Activated CD8-positive, alpha-beta T cell treated with anti-CD3 and anti-CD28 coated beads for 36 hours (primary cell): ENCODE measurements at regions not wholly inside any gene's neighbourhood (a gene's known extent, or its start where the extent isn't known, plus 50 kb on each side); places are given as distances from the start of the nearest gene placed in this dataset.

Source experiments
- ATAC-seq: fragments of 200-7000 bp; cut with Tn5 transposase; one replicate; pipeline ENCODE4 v1.10.0; 2021; ENCODE audit warnings: mild to moderate bottlenecking, moderate library complexity
- CTCF ChIA-PET: fragments of 350-600 bp; sonication (Branson Sonifier 250); formaldehyde crosslinking; loops from one replicate; lab custom pipeline; 2021; ENCODE audit warnings: antibody characterized with exemption; lab: Charles Lee
- POLR2A ChIA-PET: fragments of 350-600 bp; sonication (Branson Sonifier 250); formaldehyde crosslinking; loops from one replicate; lab custom pipeline; 2021; ENCODE audit warnings: antibody characterized with exemption; lab: Charles Lee
- DNase-seq: peaks from one replicate; pipeline ENCODE4 v3.0.0-alpha.2; 2020
- H3K27ac Mint-ChIP-seq: one replicate; pipeline ENCODE4 v1.8.0; 2021; ENCODE audit warnings: mild to moderate bottlenecking, mixed read lengths
- H3K27me3 Mint-ChIP-seq: one replicate; pipeline ENCODE4 v1.8.0; 2021; ENCODE audit warnings: mixed read lengths
- H3K36me3 Mint-ChIP-seq: one replicate; pipeline ENCODE4 v1.8.0; 2021; ENCODE audit warnings: low read depth, mixed read lengths
- H3K4me1 Mint-ChIP-seq: one replicate; pipeline ENCODE4 v1.8.0; 2021; ENCODE audit warnings: low read depth, mixed read lengths
- H3K4me3 Mint-ChIP-seq: one replicate; pipeline ENCODE4 v1.8.0; 2021; ENCODE audit warnings: mild to moderate bottlenecking, moderate library complexity, mixed read lengths
- H3K9me3 Mint-ChIP-seq: one replicate; pipeline ENCODE4 v1.8.0; 2021; ENCODE audit warnings: mixed read lengths
- intact Hi-C: fragments of 100-400 bp; cut with micrococcal nuclease; formaldehyde crosslinking; loops from one replicate; pipeline ENCODE4 v1.10.0; 2022
- TF ChIP-seq, protein P1 (sequence below): fragments of 200-600 bp; IDR thresholded peaks from one replicate; pipeline ENCODE4 v1.8.0; 2022; ENCODE audit warnings: antibody characterized with exemption, mild to moderate bottlenecking

DNA sequence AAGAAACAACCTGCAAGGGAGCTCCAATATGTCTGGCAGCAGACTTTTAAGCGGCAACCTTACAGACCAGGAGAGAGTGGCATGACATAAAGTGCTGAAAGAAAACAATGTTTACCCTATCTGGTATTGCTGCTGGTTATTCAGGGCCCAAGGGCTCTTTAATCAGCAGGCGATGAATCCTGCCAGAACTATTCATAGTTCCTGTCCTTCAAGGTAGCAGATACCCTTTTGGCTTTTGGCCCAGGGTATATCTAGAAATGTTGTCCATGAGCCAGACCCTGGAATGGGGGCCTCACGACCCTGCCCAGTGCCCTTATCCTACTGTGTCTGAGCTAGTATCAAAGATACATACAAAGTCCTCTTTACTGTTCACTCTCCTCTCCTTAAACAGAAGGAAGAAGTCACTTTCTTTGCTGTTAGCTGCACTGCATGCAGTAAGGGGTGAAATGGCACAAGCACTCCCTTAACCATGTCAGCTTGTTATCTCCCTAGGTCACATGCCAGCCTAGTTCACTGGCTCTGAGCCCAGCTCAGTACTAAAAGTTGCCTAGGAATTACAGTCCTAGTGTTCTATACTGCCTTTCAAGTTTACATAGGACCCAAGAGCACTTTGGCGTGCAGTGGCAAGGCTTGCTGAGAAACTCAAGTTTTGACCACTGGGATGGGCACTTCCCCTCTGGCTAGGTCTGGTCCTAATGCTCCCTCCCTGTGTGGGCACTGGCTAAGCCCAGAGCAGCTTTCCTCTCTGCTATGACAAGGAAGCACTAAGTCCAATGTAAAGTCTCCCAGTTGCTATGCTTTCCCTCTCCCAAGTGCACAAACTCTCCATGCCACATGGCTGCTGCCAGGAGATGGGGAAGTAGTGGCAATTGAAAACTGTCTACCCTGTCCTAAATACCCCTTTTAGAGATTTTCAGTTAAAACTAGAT is 122.0 kb downstream of the HTR1B start:
- intact Hi-C loops, result no loop called here
- ChIA-PET POLR2A (interaction anchor here (0.5 kb wide), 1 partner anchor 501 kb away, joined by 3 read pairs; no protein-coding TSS in a partner anchor), CTCF (no interaction called here)
- Mint-ChIP-seq H3K4me1 (no peaks in the 10 kb centered on the region), H3K9me3 (peaks cover 6% of the 10 kb centered on the region), H3K36me3 (no peaks in the 10 kb centered on the region), H3K4me3 (no peak overlapping the region), H3K27ac (no peak overlapping the region), H3K27me3 (no peaks in the 10 kb centered on the region)
- ATAC-seq (no peak), DNase-seq (no peak)
- TF ChIP-seq, protein P1, sequence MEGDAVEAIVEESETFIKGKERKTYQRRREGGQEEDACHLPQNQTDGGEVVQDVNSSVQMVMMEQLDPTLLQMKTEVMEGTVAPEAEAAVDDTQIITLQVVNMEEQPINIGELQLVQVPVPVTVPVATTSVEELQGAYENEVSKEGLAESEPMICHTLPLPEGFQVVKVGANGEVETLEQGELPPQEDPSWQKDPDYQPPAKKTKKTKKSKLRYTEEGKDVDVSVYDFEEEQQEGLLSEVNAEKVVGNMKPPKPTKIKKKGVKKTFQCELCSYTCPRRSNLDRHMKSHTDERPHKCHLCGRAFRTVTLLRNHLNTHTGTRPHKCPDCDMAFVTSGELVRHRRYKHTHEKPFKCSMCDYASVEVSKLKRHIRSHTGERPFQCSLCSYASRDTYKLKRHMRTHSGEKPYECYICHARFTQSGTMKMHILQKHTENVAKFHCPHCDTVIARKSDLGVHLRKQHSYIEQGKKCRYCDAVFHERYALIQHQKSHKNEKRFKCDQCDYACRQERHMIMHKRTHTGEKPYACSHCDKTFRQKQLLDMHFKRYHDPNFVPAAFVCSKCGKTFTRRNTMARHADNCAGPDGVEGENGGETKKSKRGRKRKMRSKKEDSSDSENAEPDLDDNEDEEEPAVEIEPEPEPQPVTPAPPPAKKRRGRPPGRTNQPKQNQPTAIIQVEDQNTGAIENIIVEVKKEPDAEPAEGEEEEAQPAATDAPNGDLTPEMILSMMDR, result no peak

DNA sequence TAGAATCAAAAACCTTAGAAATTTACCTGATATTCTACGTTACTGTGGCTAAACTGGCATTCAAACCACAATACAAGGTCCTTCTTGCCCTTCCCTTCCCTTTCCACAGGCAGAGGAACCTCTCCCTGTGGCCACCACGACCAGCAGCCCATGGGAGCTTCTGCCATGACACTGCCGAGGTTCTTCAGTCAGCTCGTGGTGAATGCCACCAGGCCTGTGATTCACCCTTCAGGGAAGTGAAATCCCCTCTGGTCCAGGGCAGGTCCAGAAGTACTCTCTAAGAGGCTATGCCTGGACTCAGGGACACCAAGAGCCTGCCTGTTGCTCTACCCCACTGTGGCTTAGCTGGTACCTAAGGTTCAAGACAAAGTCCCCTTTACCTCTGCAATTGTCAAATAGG is 123.0 kb downstream of the HTR1B start:
- CTCF ChIA-PET, result no interaction called here
- TF ChIP-seq, protein P1, result no peak

DNA sequence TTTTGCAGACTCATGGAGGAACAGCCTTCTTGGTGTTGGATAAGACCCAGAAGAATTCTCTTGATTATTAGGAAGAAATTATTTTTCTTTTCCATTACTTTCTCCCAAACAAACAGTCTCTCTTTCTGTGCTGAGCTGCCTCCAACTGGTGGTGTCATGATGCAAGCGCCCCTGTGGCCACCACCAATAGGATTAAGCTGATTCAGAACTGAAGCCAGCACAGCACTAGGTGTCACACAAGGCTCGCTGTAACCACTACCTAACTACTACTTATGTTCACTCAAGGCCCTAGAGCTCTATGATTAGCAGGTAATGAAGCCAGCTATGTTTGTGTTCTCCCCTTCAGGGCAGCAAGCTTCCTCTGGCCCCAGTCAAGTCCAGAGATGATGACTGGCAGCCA is 123.4 kb downstream of the HTR1B start:
- ChIA-PET POLR2A (no interaction called here), CTCF (no interaction called here)
- ATAC-seq, result no peak
- Mint-ChIP-seq H3K27ac (no peak overlapping the region), H3K4me3 (no peak overlapping the region), H3K9me3 (peaks cover 9% of the 10 kb centered on the region), H3K4me1 (no peaks in the 10 kb centered on the region), H3K36me3 (no peaks in the 10 kb centered on the region), H3K27me3 (no peaks in the 10 kb centered on the region)
- no peak for DNase-seq
- TF ChIP-seq, protein P1, result no peak
- intact Hi-C loops, result no loop called here

More for the DNA sequence above, 123.0 kb downstream of the HTR1B start:
- DNase-seq (no peak), ATAC-seq (no peak)
- H3K27me3 Mint-ChIP-seq, result no peaks in the 10 kb centered on the region
- peaks cover 9% of the 10 kb centered on the region for H3K9me3 Mint-ChIP-seq
- no peaks in the 10 kb centered on the region for H3K36me3 Mint-ChIP-seq
- intact Hi-C loops, result no loop called here
- no peak overlapping the region for H3K4me3 Mint-ChIP-seq
- H3K4me1 Mint-ChIP-seq, result no peaks in the 10 kb centered on the region
- no peak overlapping the region for H3K27ac Mint-ChIP-seq
- POLR2A ChIA-PET, result no interaction called here

DNA sequence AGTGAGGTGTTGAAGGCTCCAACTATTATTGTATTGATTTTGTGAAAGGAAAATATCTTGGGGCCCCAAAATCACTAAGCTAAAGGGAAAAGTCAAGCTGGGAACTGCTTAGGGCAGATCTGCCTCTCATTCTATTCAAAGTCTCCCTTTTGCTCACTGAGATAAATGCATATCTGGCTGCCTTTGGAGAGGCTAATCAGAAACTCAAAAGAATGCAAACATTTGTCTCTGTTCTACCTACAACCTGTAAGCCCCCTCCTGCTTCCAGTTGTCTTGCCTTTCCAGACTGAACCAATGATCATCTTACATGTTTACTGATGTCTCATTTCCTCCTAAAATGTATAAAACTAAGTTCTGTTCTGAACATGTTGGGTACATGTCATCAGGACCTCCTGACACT is 125.9 kb downstream of the HTR1B start:
- Mint-ChIP-seq H3K27ac (no peak overlapping the region), H3K27me3 (no peaks in the 10 kb centered on the region), H3K9me3 (peaks cover 10% of the 10 kb centered on the region), H3K36me3 (no peaks in the 10 kb centered on the region), H3K4me3 (no peak overlapping the region), H3K4me1 (no peaks in the 10 kb centered on the region)
- no peak for DNase-seq
- ATAC-seq, result no peak
- intact Hi-C loops, result no loop called here
- ChIA-PET POLR2A (no interaction called here), CTCF (no interaction called here)
- TF ChIP-seq, protein P1, result no peak

DNA sequence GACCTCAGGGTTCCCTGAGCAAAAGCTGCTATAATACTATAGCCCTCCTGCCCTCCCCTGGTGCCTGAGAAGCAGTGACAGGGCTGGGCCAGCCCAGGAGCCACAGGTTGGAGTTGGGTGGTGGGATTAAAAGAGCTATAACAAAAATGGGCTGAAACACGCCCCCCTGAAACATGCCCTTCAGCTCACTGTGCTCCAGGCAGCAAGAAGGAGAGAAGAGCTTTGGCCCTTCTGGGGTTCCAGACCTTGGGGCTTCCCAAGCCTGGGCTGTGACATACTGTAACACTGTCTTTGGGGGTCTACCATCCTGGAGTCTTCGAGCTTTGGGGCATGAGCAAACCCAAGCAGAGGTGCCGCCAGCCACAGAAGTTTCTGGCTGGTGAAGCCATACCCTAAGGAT is 129.2 kb downstream of the HTR1B start:
- ChIA-PET CTCF (no interaction called here), POLR2A (no interaction called here)
- ATAC-seq (no peak), DNase-seq (no peak)
- intact Hi-C loops, result no loop called here
- H3K9me3 Mint-ChIP-seq, result peaks cover 8% of the 10 kb centered on the region
- no peaks in the 10 kb centered on the region for H3K36me3 Mint-ChIP-seq
- H3K4me1 Mint-ChIP-seq, result no peaks in the 10 kb centered on the region
- H3K4me3 Mint-ChIP-seq, result no peak overlapping the region
- H3K27me3 Mint-ChIP-seq, result no peaks in the 10 kb centered on the region
- TF ChIP-seq, protein P1, result no peak
- H3K27ac Mint-ChIP-seq, result no peak overlapping the region
